HG02623 (cell line): ENCODE measurements at regions not wholly inside any gene's neighbourhood (a gene's known extent, or its start where the extent isn't known, plus 50 kb on each side); places are given as distances from the start of the nearest gene placed in this dataset.

Experiments used
- ATAC-seq: cut with Tn5 transposase; IDR thresholded peaks from one replicate; pipeline ENCODE4 v1.9.1; 2021; ENCODE audit warnings: moderate library complexity; ENCODE audit not compliant: unreplicated experiment

- no peak for ATAC-seq
Observed at GRCh38 chr13:108156749-108157148, 58.6 kb downstream of the LIG4 start.

GRCh38 chr13:108155185-108156106, 59.9 kb downstream of the LIG4 start:
- ATAC-seq = peak; percentile 58

- no peak for ATAC-seq
Observed at GRCh38 chr13:108154421-108154858, 60.9 kb downstream of the LIG4 start.

GRCh38 chr13:108146642-108147041, 68.7 kb downstream of the LIG4 start:
- ATAC-seq = no peak

- ATAC-seq = no peak
Observed at GRCh38 chr13:108142702-108143436, 72.5 kb downstream of the LIG4 start.

GRCh38 chr13:108137176-108137575, 78.2 kb downstream of the LIG4 start:
- no peak for ATAC-seq

- no peak for ATAC-seq
Observed at GRCh38 chr13:108127406-108127805, 87.9 kb downstream of the LIG4 start.

GRCh38 chr13:108126056-108126455, 89.3 kb downstream of the LIG4 start:
- ATAC-seq = no peak

- no peak for ATAC-seq
Observed at GRCh38 chr13:108121406-108121805, 93.9 kb downstream of the LIG4 start.

GRCh38 chr13:108120856-108121255, 94.5 kb downstream of the LIG4 start:
- ATAC-seq = no peak

- no peak for ATAC-seq
Observed at GRCh38 chr13:108120302-108120701, 95.0 kb downstream of the LIG4 start.

GRCh38 chr13:108115738-108116137, 99.6 kb downstream of the LIG4 start:
- ATAC-seq = no peak

- ATAC-seq = no peak
Observed at GRCh38 chr13:108113407-108113806, 101.9 kb downstream of the LIG4 start.

GRCh38 chr13:108104736-108105135, 110.6 kb downstream of the LIG4 start:
- no peak for ATAC-seq

- ATAC-seq = no peak
Observed at GRCh38 chr13:108102771-108103170, 112.6 kb downstream of the LIG4 start.

- no peak for ATAC-seq
Observed at GRCh38 chr13:108096301-108096915, 118.9 kb downstream of the LIG4 start.

GRCh38 chr13:108095036-108095435, 120.3 kb downstream of the LIG4 start:
- no peak for ATAC-seq

- no peak for ATAC-seq
Observed at GRCh38 chr13:108093616-108094015, 121.7 kb downstream of the LIG4 start.

GRCh38 chr13:108087810-108088209, 127.5 kb downstream of the LIG4 start:
- no peak for ATAC-seq

- ATAC-seq = no peak
Observed at GRCh38 chr13:108086678-108087077, 128.7 kb downstream of the LIG4 start.

- no peak for ATAC-seq
Observed at GRCh38 chr13:108084840-108085239, 130.5 kb downstream of the LIG4 start.

- ATAC-seq = no peak
Observed at GRCh38 chr13:108083056-108083455, 132.3 kb downstream of the LIG4 start.
